ENCODE measurements at regions not wholly inside any gene's neighbourhood (a gene's known extent, or its start where the extent isn't known, plus 50 kb on each side); places are given as distances from the start of the nearest gene placed in this dataset.
"Not testable (repeated sequence)": the region's sequence is repeated elsewhere in the genome, so short reads cannot be mapped to it uniquely, and the experiment has no call there.

DNA sequence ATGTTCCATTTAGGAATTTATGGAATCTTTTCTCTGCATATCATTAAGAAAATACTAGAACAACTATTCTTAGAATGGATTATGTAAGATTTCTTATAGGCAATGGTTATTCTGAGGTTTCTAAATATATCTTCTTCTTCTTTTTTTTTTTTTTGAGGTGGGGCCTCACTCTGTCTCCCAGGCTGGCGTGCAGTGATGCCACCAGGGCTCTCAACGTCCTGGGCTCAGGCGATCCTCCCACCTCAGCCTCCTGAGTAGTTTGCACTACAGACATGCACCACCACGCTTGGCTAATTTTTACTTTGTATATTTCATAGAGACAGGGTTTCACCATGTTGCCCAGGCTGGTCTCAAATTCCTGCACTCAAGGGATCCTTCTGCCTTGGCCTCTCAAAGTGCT, 137.2 kb downstream of the SREK1 start:
- ChIA-PET POLR2A (no interaction called here), CTCF (no interaction called here)
- 100% methylated on average over 2 of the region's 4 CpGs for WGBS (ENCODE audit: insufficient coverage)
- Histone ChIP-seq H3K9me3 (ENCODE audit: control extremely low read depth in 1 of 5, control insufficient read depth in 4 of 5, insufficient read depth in 2 of 5, low read depth in 1 of 5, low read length in 4 of 5) (no peaks in the 10 kb centered on the region), H3K4me1 (ENCODE audit: control extremely low read depth in 1 of 4, control insufficient read depth in 4 of 4, insufficient read depth in 4 of 4, low read length in 3 of 4) (no peaks in the 10 kb centered on the region), H3K27ac (ENCODE audit: insufficient read depth in 1 of 2, low read depth in 1 of 2, low read length in 2 of 2, poor library complexity in 1 of 2, severe bottlenecking in 2 of 2) (no peak overlapping the region), H3K4me3 (ENCODE audit: control insufficient read depth in 1 of 7, extremely low read depth in 1 of 7, insufficient read depth in 4 of 7, low read depth in 2 of 7, low read length in 6 of 7) (no peak overlapping the region), H3K27me3 (replicated peaks in 2 of 5; ENCODE audit: control insufficient read depth in 4 of 5, insufficient read depth in 5 of 5, low read length in 4 of 5) (peaks cover 0 to 2% (median 0%) of the 10 kb centered on the region in 5 experiments), H3K36me3 (ENCODE audit: control insufficient read depth in 4 of 4, insufficient read depth in 4 of 4, low read length in 3 of 4) (no peaks in the 10 kb centered on the region)
- DNase-seq: no peak

DNA sequence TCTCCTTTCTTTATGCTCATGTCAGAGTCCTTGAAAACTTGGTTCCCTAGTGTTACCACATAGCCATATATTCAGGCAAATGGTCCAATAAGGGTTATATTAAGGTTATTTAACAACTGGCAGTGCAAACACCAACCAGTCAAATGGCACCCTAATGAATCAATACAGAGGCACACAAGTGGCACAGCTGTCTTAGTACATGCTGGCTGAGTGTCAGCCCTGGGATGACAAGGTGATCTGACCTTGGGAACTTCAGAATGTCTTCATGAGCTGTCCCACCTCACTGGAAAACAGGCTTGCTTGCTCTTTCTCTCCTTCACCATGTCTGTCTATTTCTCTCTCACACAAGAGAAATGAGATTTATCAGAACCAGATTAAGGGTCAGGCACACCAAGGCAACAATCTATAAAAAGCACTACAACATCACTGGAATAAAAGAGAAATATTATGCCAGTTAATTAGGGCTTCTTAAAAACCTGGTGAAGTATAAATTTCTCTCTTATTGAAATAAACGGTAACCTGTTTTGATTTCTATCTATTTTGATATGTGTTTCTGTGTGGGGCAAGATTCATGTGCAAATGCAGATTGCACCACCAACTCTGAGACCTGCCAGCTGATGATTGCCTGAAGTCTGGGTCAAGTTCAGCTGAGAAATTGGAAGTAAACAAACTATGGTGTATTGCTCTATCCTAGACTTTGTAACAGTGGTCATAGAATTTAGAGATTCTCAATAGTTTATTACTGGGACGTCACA, 140.7 kb downstream of the SREK1 start:
- ChIA-PET POLR2A (no interaction called here), CTCF (interaction anchor here (0.6 to 1.2 kb wide), 2 partner anchors 21 to 136 kb away, joined by 3 read pairs; no protein-coding TSS in a partner anchor)
- no peaks in the 10 kb centered on the region for H3K36me3 ChIP-seq (ENCODE audit: control insufficient read depth in 4 of 4, insufficient read depth in 4 of 4, low read length in 3 of 4)
- H3K27ac ChIP-seq (ENCODE audit: insufficient read depth in 1 of 2, low read depth in 1 of 2, low read length in 2 of 2, poor library complexity in 1 of 2, severe bottlenecking in 2 of 2): no peak overlapping the region
- H3K27me3 ChIP-seq (replicated peaks in 2 of 5; ENCODE audit: control insufficient read depth in 4 of 5, insufficient read depth in 5 of 5, low read length in 4 of 5): no peaks in the 10 kb centered on the region
- WGBS (ENCODE audit: insufficient coverage): 100% methylated on average over 2 of the region's 2 CpGs
- no peak for DNase-seq
- no peak overlapping the region for H3K4me3 ChIP-seq (ENCODE audit: control insufficient read depth in 1 of 7, extremely low read depth in 1 of 7, insufficient read depth in 4 of 7, low read depth in 2 of 7, low read length in 6 of 7)
- H3K4me1 ChIP-seq (ENCODE audit: control extremely low read depth in 1 of 4, control insufficient read depth in 4 of 4, insufficient read depth in 4 of 4, low read length in 3 of 4): no peaks in the 10 kb centered on the region
- peaks cover 0 to 3% (median 0%) of the 10 kb centered on the region in 5 experiments for H3K9me3 ChIP-seq (ENCODE audit: control extremely low read depth in 1 of 5, control insufficient read depth in 4 of 5, insufficient read depth in 2 of 5, low read depth in 1 of 5, low read length in 4 of 5)

DNA sequence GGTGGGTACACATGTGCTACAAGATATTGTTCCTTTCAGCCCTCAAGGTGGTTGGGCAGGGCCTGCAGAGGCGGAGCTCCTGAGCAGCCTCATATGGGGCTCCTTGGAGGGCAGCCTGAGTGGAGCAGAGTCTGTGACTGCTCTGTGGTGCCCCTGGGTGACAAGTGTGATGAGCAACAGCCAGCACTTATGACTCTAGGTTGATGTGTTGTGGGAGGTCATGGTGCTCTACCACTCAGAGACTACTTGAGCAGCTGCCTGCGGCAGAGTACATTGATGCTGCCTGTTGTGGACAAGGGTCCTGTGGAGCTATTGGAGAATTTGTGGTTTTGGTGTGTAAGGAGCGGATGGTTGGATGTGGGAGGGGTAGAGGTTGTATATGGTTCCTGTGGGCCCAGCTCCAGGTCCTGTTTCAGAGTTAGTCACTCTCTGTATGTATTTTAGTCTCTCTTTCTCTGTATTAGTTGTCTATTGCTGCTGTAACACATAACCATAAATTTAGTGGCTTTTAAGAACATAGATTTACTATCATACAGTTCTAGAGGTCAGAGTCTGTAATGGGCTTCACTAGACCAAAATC, 141.3 kb downstream of the SREK1 start:
- ChIA-PET POLR2A (no interaction called here), CTCF (interaction anchor here (0.6 to 1.2 kb wide), 2 partner anchors 21 to 136 kb away, joined by 3 read pairs; no protein-coding TSS in a partner anchor)
- Histone ChIP-seq H3K9me3 (ENCODE audit: control extremely low read depth in 1 of 5, control insufficient read depth in 4 of 5, insufficient read depth in 2 of 5, low read depth in 1 of 5, low read length in 4 of 5) (peaks cover 0 to 3% (median 0%) of the 10 kb centered on the region in 5 experiments), H3K4me1 (ENCODE audit: control extremely low read depth in 1 of 4, control insufficient read depth in 4 of 4, insufficient read depth in 4 of 4, low read length in 3 of 4) (no peaks in the 10 kb centered on the region), H3K36me3 (ENCODE audit: control insufficient read depth in 4 of 4, insufficient read depth in 4 of 4, low read length in 3 of 4) (no peaks in the 10 kb centered on the region), H3K4me3 (ENCODE audit: control insufficient read depth in 1 of 7, extremely low read depth in 1 of 7, insufficient read depth in 4 of 7, low read depth in 2 of 7, low read length in 6 of 7) (no peak overlapping the region), H3K27me3 (replicated peaks in 2 of 5; ENCODE audit: control insufficient read depth in 4 of 5, insufficient read depth in 5 of 5, low read length in 4 of 5) (no peaks in the 10 kb centered on the region), H3K27ac (ENCODE audit: insufficient read depth in 1 of 2, low read depth in 1 of 2, low read length in 2 of 2, poor library complexity in 1 of 2, severe bottlenecking in 2 of 2) (no peak overlapping the region)
- no peak for DNase-seq
- 100% methylated on average over 2 of the region's 3 CpGs for WGBS (ENCODE audit: insufficient coverage)

DNA sequence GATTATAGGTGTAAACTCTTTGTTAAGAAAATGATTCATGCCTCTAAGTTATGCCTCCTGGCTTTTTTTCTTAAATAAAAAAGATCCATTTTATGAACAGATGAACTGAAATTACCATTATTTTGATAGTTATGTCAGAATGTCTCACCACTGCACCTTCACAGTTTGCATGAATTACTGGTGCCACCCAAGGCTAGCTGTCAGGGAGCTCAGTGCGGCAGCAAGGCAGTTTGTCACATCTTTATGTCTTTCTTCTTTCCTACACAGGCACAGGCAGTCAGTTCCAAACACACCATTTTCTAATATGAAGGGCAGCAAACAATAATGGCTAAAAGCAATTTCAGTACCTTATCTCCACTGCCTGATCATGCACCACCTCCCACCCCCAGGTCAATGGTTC, 147.7 kb downstream of the SREK1 start:
- POLR2A ChIA-PET: no interaction called here
- Histone ChIP-seq H3K4me3 (ENCODE audit: control insufficient read depth in 1 of 7, extremely low read depth in 1 of 7, insufficient read depth in 4 of 7, low read depth in 2 of 7, low read length in 6 of 7) (no peak overlapping the region), H3K27me3 (replicated peaks in 2 of 5; ENCODE audit: control insufficient read depth in 4 of 5, insufficient read depth in 5 of 5, low read length in 4 of 5) (no peaks in the 10 kb centered on the region), H3K9me3 (ENCODE audit: control extremely low read depth in 1 of 5, control insufficient read depth in 4 of 5, insufficient read depth in 2 of 5, low read depth in 1 of 5, low read length in 4 of 5) (peaks cover 0 to 5% (median 0%) of the 10 kb centered on the region in 5 experiments), H3K27ac (ENCODE audit: insufficient read depth in 1 of 2, low read depth in 1 of 2, low read length in 2 of 2, poor library complexity in 1 of 2, severe bottlenecking in 2 of 2) (no peak overlapping the region), H3K4me1 (ENCODE audit: control extremely low read depth in 1 of 4, control insufficient read depth in 4 of 4, insufficient read depth in 4 of 4, low read length in 3 of 4) (no peaks in the 10 kb centered on the region), H3K36me3 (ENCODE audit: control insufficient read depth in 4 of 4, insufficient read depth in 4 of 4, low read length in 3 of 4) (no peaks in the 10 kb centered on the region)
- 100% methylated on average over 1 of the region's 1 CpG for WGBS (ENCODE audit: insufficient coverage)
- CTCF ChIA-PET: interaction anchor here (1.1 kb wide), 1 partner anchor 14 kb away, joined by 3 read pairs; no protein-coding TSS in a partner anchor
- DNase-seq: no peak

DNA sequence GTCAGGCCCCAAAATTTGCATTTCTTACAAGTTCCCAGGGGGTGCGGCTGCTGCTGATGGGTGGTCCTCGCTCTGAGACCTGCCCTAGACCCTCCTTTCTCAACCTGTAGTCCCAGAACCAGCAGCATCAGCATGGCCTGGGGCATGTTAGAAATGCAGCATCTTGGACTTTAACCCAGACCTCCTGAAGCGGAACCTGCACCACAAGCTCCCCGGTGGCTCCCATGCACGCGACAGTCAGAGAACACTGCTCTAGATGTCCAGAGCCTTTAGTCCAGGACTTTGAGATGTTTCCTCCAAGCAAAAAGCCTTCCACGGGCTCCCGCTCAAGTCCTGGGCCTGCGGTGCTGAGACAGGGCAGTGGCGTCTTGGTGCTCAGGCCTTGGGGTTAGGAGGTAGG, 149.8 kb downstream of the SREK1 start:
- H3K27ac ChIP-seq (ENCODE audit: insufficient read depth in 1 of 2, low read depth in 1 of 2, low read length in 2 of 2, poor library complexity in 1 of 2, severe bottlenecking in 2 of 2); H3K4me1 ChIP-seq (ENCODE audit: control extremely low read depth in 1 of 4, control insufficient read depth in 4 of 4, insufficient read depth in 4 of 4, low read length in 3 of 4); H3K27me3 ChIP-seq (replicated peaks in 2 of 5; ENCODE audit: control insufficient read depth in 4 of 5, insufficient read depth in 5 of 5, low read length in 4 of 5); POLR2A ChIA-PET; DNase-seq; H3K9me3 ChIP-seq (ENCODE audit: control extremely low read depth in 1 of 5, control insufficient read depth in 4 of 5, insufficient read depth in 2 of 5, low read depth in 1 of 5, low read length in 4 of 5); H3K36me3 ChIP-seq (ENCODE audit: control insufficient read depth in 4 of 4, insufficient read depth in 4 of 4, low read length in 3 of 4); H3K4me3 ChIP-seq (ENCODE audit: control insufficient read depth in 1 of 7, extremely low read depth in 1 of 7, insufficient read depth in 4 of 7, low read depth in 2 of 7, low read length in 6 of 7): not testable (repeated sequence)
- CTCF ChIA-PET: interaction anchor here (0.6 kb wide), 1 partner anchor 16 kb away, joined by 4 read pairs; no protein-coding TSS in a partner anchor
- WGBS (ENCODE audit: insufficient coverage): 97% methylated on average over 5 of the region's 10 CpGs

DNA sequence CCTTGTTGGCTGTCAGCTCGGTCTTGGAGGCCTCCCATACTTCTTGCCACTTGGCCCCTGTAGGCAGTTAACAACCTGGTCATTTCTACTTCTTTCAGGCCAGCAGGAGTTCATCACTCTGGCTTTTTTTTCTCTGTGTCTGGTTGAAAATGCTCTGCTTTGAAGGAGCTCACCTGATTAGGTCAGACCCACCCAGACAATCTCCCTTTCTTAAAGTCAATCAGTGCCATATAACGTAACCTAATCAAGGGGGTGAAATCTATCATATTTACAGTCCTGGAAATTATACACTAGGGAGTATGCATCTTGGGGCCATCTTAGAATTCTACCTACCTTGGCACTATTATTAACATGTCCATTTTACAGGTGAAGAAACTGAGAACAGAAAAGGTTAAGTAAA, 155.4 kb downstream of the SREK1 start:
- DNase-seq: no peak
- H3K27ac ChIP-seq (ENCODE audit: insufficient read depth in 1 of 2, low read depth in 1 of 2, low read length in 2 of 2, poor library complexity in 1 of 2, severe bottlenecking in 2 of 2): no peak overlapping the region
- no peaks in the 10 kb centered on the region for H3K36me3 ChIP-seq (ENCODE audit: control insufficient read depth in 4 of 4, insufficient read depth in 4 of 4, low read length in 3 of 4)
- H3K4me3 ChIP-seq (ENCODE audit: control insufficient read depth in 1 of 7, extremely low read depth in 1 of 7, insufficient read depth in 4 of 7, low read depth in 2 of 7, low read length in 6 of 7): no peak overlapping the region
- H3K9me3 ChIP-seq (ENCODE audit: control extremely low read depth in 1 of 5, control insufficient read depth in 4 of 5, insufficient read depth in 2 of 5, low read depth in 1 of 5, low read length in 4 of 5): no peaks in the 10 kb centered on the region
- no peaks in the 10 kb centered on the region for H3K4me1 ChIP-seq (ENCODE audit: control extremely low read depth in 1 of 4, control insufficient read depth in 4 of 4, insufficient read depth in 4 of 4, low read length in 3 of 4)
- H3K27me3 ChIP-seq (replicated peaks in 2 of 5; ENCODE audit: control insufficient read depth in 4 of 5, insufficient read depth in 5 of 5, low read length in 4 of 5): no peaks in the 10 kb centered on the region
- WGBS (ENCODE audit: insufficient coverage): no CpG with 5 or more reads among the region's 2 CpGs
- POLR2A ChIA-PET: no interaction called here
- CTCF ChIA-PET: interaction anchor here (1.9 kb wide), 1 partner anchor 9 kb away, joined by 9 read pairs; no protein-coding TSS in a partner anchor

DNA sequence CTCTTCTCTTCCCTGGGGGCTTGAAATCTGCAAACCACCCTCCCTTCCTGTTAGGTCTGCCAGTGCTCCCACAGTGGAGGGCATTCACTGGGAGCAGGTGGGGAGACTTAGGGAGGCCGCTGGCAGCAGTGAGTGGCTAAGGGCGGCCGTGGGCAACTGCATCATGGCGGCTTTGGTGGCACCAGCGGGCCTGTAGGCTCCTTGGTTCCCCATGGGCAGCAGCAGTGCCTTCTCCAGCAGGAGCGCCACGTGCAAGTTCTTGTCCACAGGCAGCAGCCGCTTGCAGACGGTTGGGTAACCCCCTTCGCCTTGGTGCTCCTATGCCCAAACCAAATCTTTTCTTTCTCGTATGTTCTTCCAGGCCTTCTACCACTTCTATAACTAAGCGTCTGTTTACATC, 158.2 kb downstream of the SREK1 start:
- Histone ChIP-seq H3K36me3 (ENCODE audit: control insufficient read depth in 4 of 4, insufficient read depth in 4 of 4, low read length in 3 of 4) (no peaks in the 10 kb centered on the region), H3K4me1 (ENCODE audit: control extremely low read depth in 1 of 4, control insufficient read depth in 4 of 4, insufficient read depth in 4 of 4, low read length in 3 of 4) (no peaks in the 10 kb centered on the region), H3K27ac (ENCODE audit: insufficient read depth in 1 of 2, low read depth in 1 of 2, low read length in 2 of 2, poor library complexity in 1 of 2, severe bottlenecking in 2 of 2) (no peak overlapping the region), H3K27me3 (replicated peaks in 2 of 5; ENCODE audit: control insufficient read depth in 4 of 5, insufficient read depth in 5 of 5, low read length in 4 of 5) (peaks cover 0 to 4% (median 0%) of the 10 kb centered on the region in 5 experiments), H3K4me3 (ENCODE audit: control insufficient read depth in 1 of 7, extremely low read depth in 1 of 7, insufficient read depth in 4 of 7, low read depth in 2 of 7, low read length in 6 of 7) (no peak overlapping the region), H3K9me3 (ENCODE audit: control extremely low read depth in 1 of 5, control insufficient read depth in 4 of 5, insufficient read depth in 2 of 5, low read depth in 1 of 5, low read length in 4 of 5) (no peaks in the 10 kb centered on the region)
- CTCF ChIA-PET: no interaction called here
- 97% methylated on average over 11 of the region's 12 CpGs for WGBS (ENCODE audit: insufficient coverage)
- POLR2A ChIA-PET: no interaction called here
- no peak for DNase-seq
